ENCODE measurements at regions not wholly inside any gene's neighbourhood (a gene's known extent, or its start where the extent isn't known, plus 50 kb on each side); places are given as distances from the start of the nearest gene placed in this dataset.

DNA sequence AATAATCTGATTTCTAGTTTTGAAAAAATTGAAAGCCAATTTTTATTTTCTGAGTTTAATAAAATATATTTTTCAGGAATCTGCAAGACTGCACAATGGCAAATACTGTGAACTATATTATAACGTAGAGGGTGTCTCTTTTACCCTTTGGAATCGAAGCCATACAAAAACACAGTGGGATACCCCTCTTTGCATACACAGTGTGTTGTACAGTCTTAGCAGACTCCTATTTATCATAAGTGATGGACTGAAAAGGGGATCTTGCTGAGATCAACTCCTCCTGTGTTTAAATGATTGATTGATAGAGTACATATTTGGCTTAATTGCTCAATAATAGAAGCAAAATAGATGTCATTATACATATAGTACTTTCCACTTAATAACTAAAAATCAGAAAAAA is 981.2 kb downstream of the NSUN3 start:
- TF ChIP-seq, protein P1, sequence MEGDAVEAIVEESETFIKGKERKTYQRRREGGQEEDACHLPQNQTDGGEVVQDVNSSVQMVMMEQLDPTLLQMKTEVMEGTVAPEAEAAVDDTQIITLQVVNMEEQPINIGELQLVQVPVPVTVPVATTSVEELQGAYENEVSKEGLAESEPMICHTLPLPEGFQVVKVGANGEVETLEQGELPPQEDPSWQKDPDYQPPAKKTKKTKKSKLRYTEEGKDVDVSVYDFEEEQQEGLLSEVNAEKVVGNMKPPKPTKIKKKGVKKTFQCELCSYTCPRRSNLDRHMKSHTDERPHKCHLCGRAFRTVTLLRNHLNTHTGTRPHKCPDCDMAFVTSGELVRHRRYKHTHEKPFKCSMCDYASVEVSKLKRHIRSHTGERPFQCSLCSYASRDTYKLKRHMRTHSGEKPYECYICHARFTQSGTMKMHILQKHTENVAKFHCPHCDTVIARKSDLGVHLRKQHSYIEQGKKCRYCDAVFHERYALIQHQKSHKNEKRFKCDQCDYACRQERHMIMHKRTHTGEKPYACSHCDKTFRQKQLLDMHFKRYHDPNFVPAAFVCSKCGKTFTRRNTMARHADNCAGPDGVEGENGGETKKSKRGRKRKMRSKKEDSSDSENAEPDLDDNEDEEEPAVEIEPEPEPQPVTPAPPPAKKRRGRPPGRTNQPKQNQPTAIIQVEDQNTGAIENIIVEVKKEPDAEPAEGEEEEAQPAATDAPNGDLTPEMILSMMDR (IDR thresholded peaks at IDR 0.05): no peak
- no peak for TF ChIP-seq POLR2A (IDR thresholded peaks at IDR 0.05)
